ENCODE measurements at regions not wholly inside any gene's neighbourhood (a gene's known extent, or its start where the extent isn't known, plus 50 kb on each side); places are given as distances from the start of the nearest gene placed in this dataset.

DNA sequence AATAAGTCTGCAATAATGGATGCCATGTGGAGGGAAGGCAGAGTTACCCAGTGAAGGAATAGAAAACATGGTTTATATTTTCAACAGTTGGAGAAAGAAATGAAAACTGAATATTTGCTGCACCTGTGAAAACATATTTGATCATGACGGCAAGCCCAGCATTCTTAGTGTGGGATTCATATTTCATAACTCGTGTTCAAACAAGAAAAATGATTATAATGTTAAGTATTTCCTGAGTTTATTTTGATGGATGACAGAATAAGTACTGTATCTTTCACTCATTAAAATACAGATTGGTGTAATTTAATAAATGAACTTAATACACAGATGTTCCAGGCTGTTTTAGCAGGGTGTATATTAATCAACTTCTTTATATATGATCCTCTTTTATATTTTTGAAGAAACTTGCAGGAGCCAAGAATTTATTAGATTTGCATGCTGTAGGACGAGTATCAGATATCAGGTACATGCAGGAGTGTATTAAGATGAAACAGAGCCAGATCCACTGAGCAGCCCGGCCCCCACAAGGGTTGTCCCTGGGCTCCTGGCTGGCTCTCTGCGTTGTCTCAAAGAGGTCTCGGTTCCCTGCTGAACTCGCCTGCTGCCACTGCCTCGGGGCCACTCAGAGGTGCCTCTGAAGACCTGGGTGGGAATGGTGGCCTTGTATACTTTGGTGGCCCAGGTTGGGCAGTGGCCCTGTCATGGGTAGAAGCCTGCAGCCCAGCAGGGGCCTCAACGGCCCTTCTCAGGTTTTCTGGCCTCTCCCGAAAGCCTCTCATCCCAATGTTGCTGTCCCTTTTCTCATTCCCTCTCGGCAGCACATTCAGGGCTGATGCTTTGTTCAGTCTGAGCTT, 95.0 kb upstream of the LDAH start:
- TF ChIP-seq, protein P1, sequence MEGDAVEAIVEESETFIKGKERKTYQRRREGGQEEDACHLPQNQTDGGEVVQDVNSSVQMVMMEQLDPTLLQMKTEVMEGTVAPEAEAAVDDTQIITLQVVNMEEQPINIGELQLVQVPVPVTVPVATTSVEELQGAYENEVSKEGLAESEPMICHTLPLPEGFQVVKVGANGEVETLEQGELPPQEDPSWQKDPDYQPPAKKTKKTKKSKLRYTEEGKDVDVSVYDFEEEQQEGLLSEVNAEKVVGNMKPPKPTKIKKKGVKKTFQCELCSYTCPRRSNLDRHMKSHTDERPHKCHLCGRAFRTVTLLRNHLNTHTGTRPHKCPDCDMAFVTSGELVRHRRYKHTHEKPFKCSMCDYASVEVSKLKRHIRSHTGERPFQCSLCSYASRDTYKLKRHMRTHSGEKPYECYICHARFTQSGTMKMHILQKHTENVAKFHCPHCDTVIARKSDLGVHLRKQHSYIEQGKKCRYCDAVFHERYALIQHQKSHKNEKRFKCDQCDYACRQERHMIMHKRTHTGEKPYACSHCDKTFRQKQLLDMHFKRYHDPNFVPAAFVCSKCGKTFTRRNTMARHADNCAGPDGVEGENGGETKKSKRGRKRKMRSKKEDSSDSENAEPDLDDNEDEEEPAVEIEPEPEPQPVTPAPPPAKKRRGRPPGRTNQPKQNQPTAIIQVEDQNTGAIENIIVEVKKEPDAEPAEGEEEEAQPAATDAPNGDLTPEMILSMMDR (conservative IDR thresholded peaks at IDR 0.05), result no peak
- no peak for TF ChIP-seq ZFX (IDR thresholded peaks at IDR 0.05)

Data from C4-2B (cell line).